ENCODE measurements at regions not wholly inside any gene's neighbourhood (a gene's known extent, or its start where the extent isn't known, plus 50 kb on each side); places are given as distances from the start of the nearest gene placed in this dataset.

- no peak for DNase-seq (ENCODE audit: low read depth in 2 of 2, low spot score in 1 of 2)
Measured at GRCh38 chr1:8267307-8267706, 50.6 kb upstream of the SLC45A1 start.

DNA sequence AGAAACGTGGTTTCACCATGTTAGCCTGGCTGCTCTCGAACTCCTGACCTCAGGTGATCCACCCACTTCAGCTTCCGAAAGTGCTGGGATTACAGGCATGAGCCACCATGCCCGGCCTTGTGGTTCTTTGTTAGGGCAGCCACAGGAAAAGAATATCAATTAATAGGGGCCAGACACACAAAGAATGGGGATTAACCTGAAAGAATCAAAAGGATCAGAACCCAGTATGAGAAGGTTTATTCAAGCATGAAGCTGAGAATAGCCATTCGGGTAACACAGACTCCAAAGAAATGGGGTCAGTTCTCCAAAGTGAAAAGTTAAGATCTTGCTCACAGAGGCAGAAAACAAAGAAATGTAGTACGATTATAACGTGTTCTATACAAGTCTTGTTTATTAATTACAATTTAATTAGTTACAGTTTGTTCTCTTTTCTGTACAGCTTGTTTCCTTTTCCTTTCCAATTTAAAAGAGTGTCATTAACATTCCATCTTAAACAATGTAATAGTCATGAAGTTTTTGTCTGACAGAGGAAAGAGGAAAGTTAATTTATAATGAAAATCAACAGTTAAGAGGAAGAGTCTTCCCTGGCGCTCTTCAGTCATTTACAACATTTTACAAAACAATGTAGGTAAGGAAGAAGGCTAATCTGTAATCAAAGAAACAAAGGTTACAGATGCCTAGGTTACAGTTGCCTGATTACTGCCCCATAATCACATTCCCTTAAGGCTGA is 51.3 kb upstream of the SLC45A1 start:
- DNase-seq (ENCODE audit: low read depth in 2 of 2, low spot score in 1 of 2), result no peak

DNA sequence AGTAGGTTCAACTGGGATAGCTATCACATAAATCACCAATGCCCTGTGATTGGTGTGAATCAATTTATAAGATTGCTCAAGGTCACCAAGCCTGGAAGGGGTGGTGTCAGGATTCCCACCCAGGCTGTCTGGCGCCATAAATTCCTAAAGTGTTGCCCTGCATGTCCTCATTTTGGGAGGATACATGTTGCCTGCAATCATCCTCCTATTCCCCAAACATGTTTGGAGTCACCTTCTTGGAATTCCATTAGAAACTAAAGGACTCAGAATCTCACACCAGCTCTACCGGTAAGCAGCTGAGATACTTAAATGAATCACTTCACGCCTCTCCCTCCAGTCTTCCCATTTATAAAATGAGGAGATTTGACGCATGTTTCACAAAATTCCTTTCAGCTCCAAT is 54.1 kb upstream of the SLC45A1 start:
- DNase-seq (ENCODE audit: low read depth in 2 of 2, low spot score in 1 of 2), result no peak

DNA sequence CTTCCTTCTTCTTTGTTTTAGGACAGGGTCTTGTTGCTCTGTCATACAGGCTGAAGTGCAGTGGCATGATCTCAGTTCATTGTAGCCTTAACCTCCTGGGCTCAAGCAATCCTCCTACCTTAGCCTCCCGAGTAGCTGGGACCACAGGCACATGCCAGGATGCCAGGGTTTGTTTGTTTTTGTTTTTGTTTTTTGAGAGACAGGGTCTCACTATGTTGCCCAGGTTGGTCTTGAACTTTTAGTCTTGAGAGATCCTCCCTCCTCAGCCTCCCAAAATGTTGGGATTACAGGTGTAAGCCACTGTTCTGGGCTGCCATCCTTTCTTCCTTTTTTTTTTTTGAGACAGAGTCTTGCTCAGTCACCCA is 56.5 kb upstream of the SLC45A1 start:
- DNase-seq (ENCODE audit: low read depth in 2 of 2, low spot score in 1 of 2), result no peak

DNA sequence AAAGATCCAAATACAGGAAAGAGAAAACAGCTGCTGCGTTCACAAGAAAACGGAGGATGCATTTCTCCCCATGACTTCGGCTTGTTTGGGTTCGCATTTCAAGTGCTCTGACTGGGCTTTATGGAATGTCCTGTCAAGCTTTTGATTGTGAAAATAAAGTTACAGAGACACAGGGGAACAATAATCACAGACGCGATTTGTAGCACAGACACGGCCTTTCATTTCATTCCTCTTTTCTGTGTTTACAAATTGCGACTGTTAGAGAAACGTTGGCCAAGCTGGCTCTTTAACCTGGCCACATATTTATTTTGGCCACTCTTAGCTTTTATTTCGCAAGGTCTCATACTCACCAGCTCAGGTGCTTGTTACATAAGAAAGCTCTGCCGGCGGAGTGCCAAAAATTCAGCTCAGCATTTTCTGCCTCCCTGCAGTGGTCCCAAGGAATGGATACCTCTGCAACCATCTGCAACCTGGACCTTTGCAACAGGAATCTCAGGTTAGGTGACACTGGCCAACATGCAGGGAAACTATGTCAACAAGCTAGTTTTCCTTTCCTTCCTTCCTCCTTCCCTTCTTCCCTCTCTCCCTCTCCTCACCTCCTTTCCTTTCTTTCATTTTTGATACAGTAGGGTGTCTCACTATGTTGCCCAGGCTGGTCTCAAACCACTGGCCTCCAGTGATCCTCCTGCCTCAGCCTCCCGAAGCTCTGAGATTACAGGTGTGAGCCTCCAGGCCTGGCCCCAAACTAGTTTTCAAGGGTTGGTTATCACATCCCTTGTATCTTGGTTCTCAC is 58.2 kb upstream of the SLC45A1 start:
- DNase-seq (ENCODE audit: low read depth in 2 of 2, low spot score in 1 of 2), result no peak

GRCh38 chr1:8257621-8258020 is 60.3 kb upstream of the SLC45A1 start:
- no peak for DNase-seq (ENCODE audit: low read depth in 2 of 2, low spot score in 1 of 2)

DNA sequence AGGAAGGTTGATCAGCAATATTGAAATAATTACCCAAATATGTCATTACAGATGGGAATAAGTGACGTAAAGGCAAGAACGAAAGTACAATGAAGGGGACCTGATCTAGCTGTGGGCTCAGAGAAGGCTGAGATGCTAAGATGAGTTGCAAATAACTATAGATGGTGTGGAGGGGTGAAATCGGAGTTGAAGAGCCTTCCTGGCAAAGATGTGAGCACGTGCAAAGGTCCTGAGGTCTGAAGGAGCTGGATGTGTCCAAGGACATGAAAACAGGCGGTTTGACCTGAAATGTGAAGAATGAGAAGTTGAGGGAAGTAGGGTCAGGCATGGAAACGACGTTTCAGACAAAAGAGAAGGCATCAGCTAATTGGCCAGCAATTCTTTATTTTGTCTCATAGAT is 61.6 kb upstream of the SLC45A1 start:
- no peak for DNase-seq (ENCODE audit: low read depth in 2 of 2, low spot score in 1 of 2)

GRCh38 chr1:8255712-8256111 is 62.2 kb upstream of the SLC45A1 start:
- DNase-seq (ENCODE audit: low read depth in 2 of 2, low spot score in 1 of 2), result no peak

GRCh38 chr1:8252266-8252951 is 65.5 kb upstream of the SLC45A1 start:
- no peak for DNase-seq (ENCODE audit: low read depth in 2 of 2, low spot score in 1 of 2)

DNA sequence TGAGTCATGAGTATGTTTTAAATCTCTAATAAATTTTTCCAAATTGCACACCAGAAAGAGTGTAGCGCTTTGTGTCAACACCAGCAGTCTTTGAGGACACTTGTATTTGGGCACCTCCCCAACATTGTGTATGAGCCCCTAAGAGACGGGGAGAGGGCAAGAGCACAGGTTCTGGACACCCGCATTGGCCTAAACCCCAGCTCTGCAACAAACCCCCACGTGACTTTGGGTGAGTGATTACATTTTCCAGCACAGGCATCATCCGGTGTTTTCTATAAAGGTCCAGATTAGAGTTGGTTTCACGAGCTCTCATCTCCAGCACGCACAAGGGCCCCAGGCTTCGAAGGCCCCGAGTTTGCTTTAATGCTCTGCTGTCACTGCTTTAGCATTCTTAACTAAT is 66.3 kb upstream of the SLC45A1 start:
- DNase-seq (ENCODE audit: low read depth in 2 of 2, low spot score in 1 of 2), result no peak

DNA sequence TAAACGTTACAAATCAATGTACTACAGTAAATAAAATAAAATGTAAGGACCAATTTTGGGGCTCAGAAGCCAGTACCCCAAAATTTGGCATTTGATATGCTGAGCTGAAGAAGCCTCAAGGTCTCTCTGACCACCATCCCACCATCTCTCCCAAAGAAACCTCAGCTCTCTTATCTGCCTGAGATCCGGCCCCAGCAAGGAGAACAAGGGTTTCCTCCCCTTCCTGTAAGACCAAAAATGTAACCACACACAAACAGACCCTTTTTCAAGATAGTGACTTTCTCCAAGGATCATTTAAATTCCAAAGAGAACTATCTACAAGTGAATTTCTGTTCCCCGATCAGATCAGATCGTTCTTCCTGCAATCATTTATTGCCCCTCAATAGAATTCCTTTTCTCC is 68.1 kb upstream of the SLC45A1 start:
- DNase-seq (ENCODE audit: low read depth in 2 of 2, low spot score in 1 of 2), result no peak

GRCh38 chr1:8247811-8248436 is 70.0 kb upstream of the SLC45A1 start:
- no peak for DNase-seq (ENCODE audit: low read depth in 2 of 2, low spot score in 1 of 2)

DNA sequence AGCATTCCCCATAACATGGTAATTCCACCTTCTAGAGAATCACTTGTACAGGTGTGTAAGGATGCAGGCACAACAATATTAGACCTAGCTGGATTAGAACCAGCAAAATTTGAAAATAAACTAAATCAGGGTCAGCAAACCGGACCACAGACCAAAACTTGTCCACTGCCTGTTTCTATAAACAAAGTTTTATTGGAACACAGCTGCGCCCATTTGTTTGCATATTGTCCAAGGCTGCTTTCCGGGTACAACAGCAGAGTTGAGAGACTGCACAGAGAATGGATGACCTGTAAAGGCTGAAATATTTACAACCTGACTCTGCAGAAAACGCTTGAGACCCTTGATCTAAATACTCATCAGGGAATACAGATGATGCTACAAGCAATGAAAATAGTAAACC is 73.6 kb upstream of the SLC45A1 start:
- DNase-seq (ENCODE audit: low read depth in 2 of 2, low spot score in 1 of 2), result no peak

- no peak for DNase-seq (ENCODE audit: low read depth in 2 of 2, low spot score in 1 of 2)
Measured at GRCh38 chr1:8242498-8242897, 75.4 kb upstream of the SLC45A1 start.

DNA sequence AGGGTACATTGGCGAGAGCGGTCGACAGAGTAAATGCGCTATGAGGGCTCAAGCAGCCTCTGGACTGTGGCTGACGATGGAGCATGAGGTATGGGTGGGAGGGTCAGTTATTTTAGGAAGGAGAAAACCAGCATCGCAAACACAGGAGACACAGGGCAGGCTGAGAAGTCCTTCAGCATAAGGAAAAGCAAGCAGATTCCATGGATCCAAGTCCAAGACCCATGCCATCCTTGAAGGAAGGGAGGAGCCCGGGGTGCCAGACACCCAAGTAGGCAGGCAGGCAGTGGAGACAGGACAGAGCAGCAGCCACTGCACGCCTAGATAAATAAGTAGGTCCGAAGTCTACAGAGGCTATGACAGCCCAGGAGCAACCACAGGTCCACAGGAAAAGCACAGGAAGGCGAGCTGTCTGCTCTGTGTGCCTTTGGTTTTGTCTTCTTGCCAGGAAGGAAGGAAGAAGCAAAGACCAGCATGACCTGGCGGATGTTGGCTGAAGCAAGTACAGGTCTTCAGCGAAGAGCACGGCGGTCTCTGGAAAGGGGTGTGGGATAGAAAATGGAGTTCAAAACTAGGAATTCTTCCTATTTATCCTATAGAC is 76.4 kb upstream of the SLC45A1 start:
- no peak for DNase-seq (ENCODE audit: low read depth in 2 of 2, low spot score in 1 of 2)

DNA sequence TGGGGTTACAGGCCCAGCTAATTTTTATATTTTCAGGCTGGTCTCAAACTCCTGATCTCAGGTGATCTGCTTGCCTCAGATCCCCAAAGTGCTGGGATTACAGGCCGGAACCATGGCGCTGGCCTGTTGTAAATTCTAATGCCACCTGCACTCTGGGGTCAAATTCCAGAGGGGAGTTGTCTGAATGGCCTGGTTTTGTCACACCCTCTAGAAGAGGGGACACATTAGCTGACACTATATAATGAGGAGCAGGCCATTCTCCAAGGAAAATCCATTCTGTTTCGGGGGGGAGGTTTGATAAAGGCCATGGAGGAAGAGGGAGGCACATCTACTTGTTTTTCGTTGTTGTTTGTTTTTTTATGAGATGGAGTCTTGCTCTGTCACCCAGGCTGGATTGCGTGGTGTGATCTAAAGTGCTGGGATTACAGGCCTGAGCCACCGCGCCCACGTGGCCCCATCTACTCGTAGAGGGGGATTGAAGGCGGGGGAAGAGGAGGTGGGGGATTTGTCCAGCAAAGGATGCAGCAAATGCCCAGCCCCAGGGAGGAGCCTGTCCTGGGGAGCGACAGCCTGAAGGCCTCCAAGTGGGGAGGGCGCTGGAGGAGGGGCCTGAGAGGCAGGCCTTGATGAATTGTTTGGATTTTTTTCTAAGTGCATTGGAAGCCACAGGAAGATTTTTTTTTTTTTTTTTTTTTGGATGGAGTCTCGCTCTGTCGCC is 78.4 kb upstream of the SLC45A1 start:
- no peak for DNase-seq (ENCODE audit: low read depth in 2 of 2, low spot score in 1 of 2)

- no peak for DNase-seq (ENCODE audit: low read depth in 2 of 2, low spot score in 1 of 2)
Measured at GRCh38 chr1:8239039-8239305, 78.9 kb upstream of the SLC45A1 start.

DNA sequence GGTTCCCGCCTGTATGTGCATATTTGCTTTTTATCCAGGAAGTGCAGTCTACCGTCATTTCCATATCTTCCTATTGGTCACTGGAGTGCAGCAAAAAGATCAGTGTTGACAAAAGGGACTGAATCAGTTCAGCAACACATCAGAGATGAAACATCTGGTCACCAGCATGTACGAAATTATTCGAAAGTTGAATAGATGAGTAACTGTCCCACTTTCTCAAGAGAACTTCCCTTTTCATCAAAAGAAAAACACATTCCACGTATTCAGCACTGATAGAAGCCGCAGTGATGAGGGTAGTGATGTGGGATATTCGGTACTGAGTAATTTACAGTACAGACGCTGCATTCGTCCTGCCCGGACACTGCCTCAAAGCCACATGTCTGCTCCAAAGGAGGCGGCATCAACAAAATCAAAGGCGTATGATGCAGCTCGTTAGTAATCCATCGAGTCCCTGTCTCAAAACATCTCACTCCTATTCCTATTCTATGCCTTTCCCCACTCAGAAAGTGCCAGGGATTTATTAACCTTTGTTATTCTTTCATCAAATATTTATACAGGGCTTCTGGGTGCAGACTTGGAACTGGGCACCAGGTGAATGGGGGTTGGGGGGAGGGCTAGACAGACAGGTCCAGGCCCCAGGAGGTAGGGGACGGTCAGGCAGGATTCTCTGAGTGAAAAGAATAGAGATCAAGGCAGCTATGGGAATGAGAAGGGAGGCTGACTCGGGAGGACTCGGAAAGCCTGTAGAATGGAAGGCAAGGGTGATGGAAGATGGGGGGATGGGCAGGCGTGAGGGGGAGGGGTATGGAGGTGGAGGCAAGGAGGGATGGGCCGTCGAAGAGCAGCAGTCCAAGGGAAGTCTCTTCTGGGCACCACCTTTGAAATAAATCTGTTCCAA is 79.5 kb upstream of the SLC45A1 start:
- no peak for DNase-seq (ENCODE audit: low read depth in 2 of 2, low spot score in 1 of 2)

DNA sequence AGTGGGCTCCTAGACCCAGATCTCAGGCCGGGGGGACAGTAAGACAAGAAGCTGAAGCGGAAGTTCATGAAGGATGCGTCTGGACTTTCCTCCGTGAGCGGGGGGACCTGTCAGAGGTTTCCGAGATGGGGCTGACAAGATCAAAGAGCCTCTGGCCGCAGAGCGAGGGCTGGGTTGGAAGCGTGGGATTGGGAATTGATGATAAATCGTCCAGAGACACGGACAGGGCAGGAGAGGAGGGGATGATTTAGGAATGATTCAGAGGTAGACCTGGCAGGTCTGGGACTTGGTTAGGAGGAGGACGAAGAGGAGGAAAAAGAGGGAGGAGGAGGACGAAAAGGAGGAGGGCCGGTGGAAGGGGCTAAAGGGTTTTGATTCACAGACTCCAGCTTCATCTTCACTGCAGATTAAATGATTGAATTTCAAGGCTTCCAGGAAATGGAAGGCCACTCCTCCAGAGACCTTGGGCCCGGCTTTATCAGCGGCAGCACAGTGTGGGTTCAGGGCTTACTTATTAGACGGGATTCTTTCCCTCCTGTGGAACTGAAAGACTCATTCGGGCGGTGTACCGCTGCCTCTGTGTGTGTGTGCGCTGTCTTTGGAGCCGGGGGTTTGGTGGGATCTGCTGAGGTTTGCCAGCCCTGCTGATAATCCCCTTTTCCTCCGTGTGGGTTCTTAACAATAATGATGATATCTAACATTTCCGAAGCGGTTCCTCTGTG is 85.7 kb upstream of the SLC45A1 start:
- DNase-seq (ENCODE audit: low read depth in 2 of 2, low spot score in 1 of 2), result no peak

GRCh38 chr1:8230292-8230621 is 87.7 kb upstream of the SLC45A1 start:
- DNase-seq (ENCODE audit: low read depth in 2 of 2, low spot score in 1 of 2), result no peak

Measured in stimulated activated CD8-positive, alpha-beta memory T cell treated with anti-CD3 and anti-CD28 coated beads, Interleukin-4, amount 100 ng/mL, for 1 hour (primary cell).